ENCODE measurements at regions not wholly inside any gene's neighbourhood (a gene's known extent, or its start where the extent isn't known, plus 50 kb on each side); places are given as distances from the start of the nearest gene placed in this dataset.
A peak's percentile ranks its signal among the peaks of the same experiment; 100 is the strongest.

DNA sequence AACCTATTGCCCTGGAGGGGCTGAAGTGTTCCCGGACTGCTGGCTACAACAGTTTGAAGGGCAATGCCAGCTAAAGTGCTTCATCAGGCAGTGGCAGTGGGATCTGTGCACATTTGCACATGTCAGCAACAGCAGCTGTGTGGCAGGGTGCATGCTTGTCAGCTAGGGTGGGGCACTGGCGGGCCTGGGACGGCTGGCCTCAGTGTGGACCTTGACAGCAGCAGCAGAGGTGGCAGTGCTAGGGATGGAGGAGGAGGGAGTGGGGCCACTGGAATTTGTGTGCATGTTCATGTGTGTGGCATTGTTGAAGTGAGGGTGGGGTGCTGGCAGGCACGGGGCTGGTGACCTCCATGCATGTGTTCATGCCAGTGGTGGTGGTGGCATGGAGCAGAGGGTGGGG is 203.3 kb upstream of the HS3ST4 start:
- no peak overlapping the region for H3K27ac Mint-ChIP-seq (ENCODE audit: unreplicated experiment)
- TF ChIP-seq EZH2 (IDR thresholded peaks at IDR 0.05; ENCODE audit: insufficient read depth, low read length) (no peak), CTCF (IDR thresholded peaks at IDR 0.05; ENCODE audit: insufficient read depth, low read depth, low read length) (no peak)
- no peaks in the 10 kb centered on the region for H3K4me1 ChIP-seq (ENCODE audit: insufficient read depth, low read length)
- H3K4me3 ChIP-seq (ENCODE audit: insufficient read depth, low read depth, low read length): no peak overlapping the region
- H4K20me1 ChIP-seq (ENCODE audit: insufficient read depth, low read length): no peaks in the 10 kb centered on the region
- no peak overlapping the region for H3K9ac ChIP-seq (ENCODE audit: low read length)
- no peaks in the 10 kb centered on the region for H3K27me3 ChIP-seq (ENCODE audit: insufficient read depth, low read length)
- no peak for FAIRE-seq
- H3K9me3 Mint-ChIP-seq (ENCODE audit: unreplicated experiment): peaks cover 4% of the 10 kb centered on the region
- H3K36me3 Mint-ChIP-seq (ENCODE audit: low read depth, unreplicated experiment): no peaks in the 10 kb centered on the region
- no peak overlapping the region for H3K27ac ChIP-seq (ENCODE audit: low read depth, low read length)
- no peak overlapping the region for H2AFZ ChIP-seq (ENCODE audit: low read depth, low read length)
- H3K4me2 ChIP-seq (ENCODE audit: low read length): no peak overlapping the region
- peaks cover 4% of the 10 kb centered on the region for H3K4me1 Mint-ChIP-seq (ENCODE audit: low read depth, unreplicated experiment)
- H3K9me3 ChIP-seq (ENCODE audit: insufficient read depth, low read depth, low read length): peaks cover 12% of the 10 kb centered on the region
- no peaks in the 10 kb centered on the region for H3K36me3 ChIP-seq (ENCODE audit: insufficient read depth, low read length)
- no peaks in the 10 kb centered on the region for H3K27me3 Mint-ChIP-seq (ENCODE audit: low read depth, unreplicated experiment)
- no peaks in the 10 kb centered on the region for H3K79me2 ChIP-seq (ENCODE audit: insufficient read depth, low read length)
- no peak for DNase-seq (ENCODE audit: low read depth)
- H3K4me3 Mint-ChIP-seq (ENCODE audit: unreplicated experiment): no peak overlapping the region

DNA sequence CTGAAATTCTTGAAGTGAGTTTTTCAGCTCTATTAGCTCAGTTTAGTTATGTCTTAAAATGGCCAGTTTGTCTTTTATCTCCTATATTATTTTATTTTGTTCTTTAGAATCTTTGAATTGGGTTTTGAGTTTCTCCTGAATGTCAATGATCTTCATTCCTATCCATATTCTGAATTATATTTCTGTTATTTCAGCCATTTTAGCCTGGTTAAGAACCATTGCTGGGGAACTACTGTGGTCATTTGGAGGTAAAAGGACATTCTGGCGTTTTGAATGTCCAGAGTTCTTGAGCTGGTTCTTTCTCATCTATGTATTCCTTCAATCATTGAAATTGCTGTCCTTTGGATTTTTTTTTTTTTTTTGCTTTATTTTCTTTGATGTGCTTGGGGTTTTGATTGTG is 203.9 kb upstream of the HS3ST4 start:
- Mint-ChIP-seq H3K27me3 (ENCODE audit: low read depth, unreplicated experiment) (no peaks in the 10 kb centered on the region), H3K9me3 (ENCODE audit: unreplicated experiment) (peaks cover 4% of the 10 kb centered on the region), H3K36me3 (ENCODE audit: low read depth, unreplicated experiment) (no peaks in the 10 kb centered on the region), H3K4me3 (ENCODE audit: unreplicated experiment) (no peak overlapping the region), H3K4me1 (ENCODE audit: low read depth, unreplicated experiment) (peaks cover 2% of the 10 kb centered on the region), H3K27ac (ENCODE audit: unreplicated experiment) (no peak overlapping the region)
- Histone ChIP-seq H2AFZ (ENCODE audit: low read depth, low read length) (no peak overlapping the region), H3K4me1 (ENCODE audit: insufficient read depth, low read length) (no peaks in the 10 kb centered on the region), H3K79me2 (ENCODE audit: insufficient read depth, low read length) (no peaks in the 10 kb centered on the region), H3K36me3 (ENCODE audit: insufficient read depth, low read length) (no peaks in the 10 kb centered on the region), H3K9me3 (ENCODE audit: insufficient read depth, low read depth, low read length) (peaks cover 12% of the 10 kb centered on the region), H3K27ac (ENCODE audit: low read depth, low read length) (no peak overlapping the region), H3K9ac (ENCODE audit: low read length) (no peak overlapping the region), H3K4me3 (ENCODE audit: insufficient read depth, low read depth, low read length) (no peak overlapping the region), H3K4me2 (ENCODE audit: low read length) (no peak overlapping the region), H4K20me1 (ENCODE audit: insufficient read depth, low read length) (no peaks in the 10 kb centered on the region), H3K27me3 (ENCODE audit: insufficient read depth, low read length) (no peaks in the 10 kb centered on the region)
- TF ChIP-seq CTCF (IDR thresholded peaks at IDR 0.05; ENCODE audit: insufficient read depth, low read depth, low read length) (no peak), EZH2 (IDR thresholded peaks at IDR 0.05; ENCODE audit: insufficient read depth, low read length) (no peak)
- DNase-seq (ENCODE audit: low read depth) (no peak), FAIRE-seq (no peak)

- H3K9me3 Mint-ChIP-seq (ENCODE audit: unreplicated experiment): peaks cover 2% of the 10 kb centered on the region
- H3K4me3 ChIP-seq (ENCODE audit: insufficient read depth, low read depth, low read length): no peak overlapping the region
- FAIRE-seq: no peak
Measured at GRCh38 chr16:25481636-25482035, 210.1 kb upstream of the HS3ST4 start.

More at GRCh38 chr16:25481636-25482035, 210.1 kb upstream of the HS3ST4 start:
- no peaks in the 10 kb centered on the region for H4K20me1 ChIP-seq (ENCODE audit: insufficient read depth, low read length)
- H3K4me1 Mint-ChIP-seq (ENCODE audit: low read depth, unreplicated experiment): peaks cover 4% of the 10 kb centered on the region
- no peaks in the 10 kb centered on the region for H3K79me2 ChIP-seq (ENCODE audit: insufficient read depth, low read length)
- no peak overlapping the region for H2AFZ ChIP-seq (ENCODE audit: low read depth, low read length)
- no peaks in the 10 kb centered on the region for H3K9me3 ChIP-seq (ENCODE audit: insufficient read depth, low read depth, low read length)
- peak; percentile 4 for DNase-seq (ENCODE audit: low read depth)
- peak overlapping the region; percentile 25 for H3K4me2 ChIP-seq (ENCODE audit: low read length)
- H3K36me3 ChIP-seq (ENCODE audit: insufficient read depth, low read length): no peaks in the 10 kb centered on the region
- H3K27me3 Mint-ChIP-seq (ENCODE audit: low read depth, unreplicated experiment): no peaks in the 10 kb centered on the region
- H3K9ac ChIP-seq (ENCODE audit: low read length): no peak overlapping the region
- no peaks in the 10 kb centered on the region for H3K36me3 Mint-ChIP-seq (ENCODE audit: low read depth, unreplicated experiment)
- H3K27ac Mint-ChIP-seq (ENCODE audit: unreplicated experiment): no peak overlapping the region
- H3K4me1 ChIP-seq (ENCODE audit: insufficient read depth, low read length): no peaks in the 10 kb centered on the region
- H3K27ac ChIP-seq (ENCODE audit: low read depth, low read length): no peak overlapping the region
- H3K4me3 Mint-ChIP-seq (ENCODE audit: unreplicated experiment): no peak overlapping the region
- no peak for TF ChIP-seq CTCF (IDR thresholded peaks at IDR 0.05; ENCODE audit: insufficient read depth, low read depth, low read length)
- TF ChIP-seq EZH2 (IDR thresholded peaks at IDR 0.05; ENCODE audit: insufficient read depth, low read length): no peak
- H3K27me3 ChIP-seq (ENCODE audit: insufficient read depth, low read length): no peaks in the 10 kb centered on the region

Measured in astrocyte (in vitro differentiated cells and primary cell).